Kidney epithelial cell (primary cell): ENCODE measurements at regions not wholly inside any gene's neighbourhood (a gene's known extent, or its start where the extent isn't known, plus 50 kb on each side); places are given as distances from the start of the nearest gene placed in this dataset.

Source experiments
- DNase-seq: peaks from one replicate; pipeline ENCODE4 v3.0.0-alpha.2; 2010; ENCODE audit warnings: low read depth
- H3K27me3 ChIP-seq: 2 replicates; pipeline ENCODE4 v1.6.0; 2011; ENCODE audit warnings: low read length; ENCODE audit not compliant: control insufficient read depth, insufficient read depth
- H3K36me3 ChIP-seq: 2 replicates; pipeline ENCODE4 v1.5.1; 2011; ENCODE audit warnings: low read length; ENCODE audit not compliant: control insufficient read depth, insufficient read depth
- H3K4me3 ChIP-seq: 2 replicates; pipeline ENCODE4 v1.5.1; 2011; ENCODE audit warnings: low read depth, mild to moderate bottlenecking, control low read depth, low read length
- TF ChIP-seq, protein P1 (sequence below): IDR thresholded peaks from 2 replicates; pipeline ENCODE4 v1.5.1; 2011; ENCODE audit warnings: mild to moderate bottlenecking, moderate library complexity, low read length, control low read depth, inconsistent platforms; ENCODE audit not compliant: insufficient read depth, poor library complexity, severe bottlenecking

DNA sequence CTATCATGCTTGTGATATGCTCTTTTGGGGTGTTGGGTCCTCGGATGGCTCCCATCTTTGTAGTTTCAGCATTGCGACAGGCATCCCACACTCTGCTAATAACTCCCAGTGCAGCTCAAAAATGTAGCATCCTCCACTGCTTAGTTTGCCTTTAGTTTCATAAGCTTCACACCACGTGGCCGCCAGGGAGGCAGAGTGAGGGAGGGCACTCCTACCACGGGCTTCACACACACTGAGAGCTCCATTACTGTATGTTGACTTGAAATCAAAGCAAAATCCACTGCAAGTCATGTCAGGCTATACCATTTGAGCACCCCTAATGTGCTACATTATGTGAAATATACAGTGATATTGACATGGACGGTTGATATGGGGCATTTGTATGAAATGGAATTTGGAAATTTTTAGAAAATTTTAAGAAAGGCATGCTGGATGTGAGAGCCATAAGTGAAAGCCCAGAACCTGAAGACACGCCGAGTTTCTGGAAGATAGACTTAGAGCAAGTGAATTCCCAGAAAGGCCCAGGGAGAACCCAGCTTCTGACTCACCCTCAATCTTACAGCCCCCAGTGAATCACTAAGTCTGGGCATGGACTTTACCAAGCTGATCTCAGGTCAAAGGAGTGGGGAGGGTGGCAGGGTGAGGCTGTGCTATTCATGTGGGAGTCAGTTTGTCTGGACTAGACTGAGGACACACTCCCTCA is 94.1 kb downstream of the HSPH1 start:
- H3K4me3 ChIP-seq: no peak overlapping the region
- no peaks in the 10 kb centered on the region for H3K27me3 ChIP-seq
- peak; percentile 70 for DNase-seq
- TF ChIP-seq, protein P1, sequence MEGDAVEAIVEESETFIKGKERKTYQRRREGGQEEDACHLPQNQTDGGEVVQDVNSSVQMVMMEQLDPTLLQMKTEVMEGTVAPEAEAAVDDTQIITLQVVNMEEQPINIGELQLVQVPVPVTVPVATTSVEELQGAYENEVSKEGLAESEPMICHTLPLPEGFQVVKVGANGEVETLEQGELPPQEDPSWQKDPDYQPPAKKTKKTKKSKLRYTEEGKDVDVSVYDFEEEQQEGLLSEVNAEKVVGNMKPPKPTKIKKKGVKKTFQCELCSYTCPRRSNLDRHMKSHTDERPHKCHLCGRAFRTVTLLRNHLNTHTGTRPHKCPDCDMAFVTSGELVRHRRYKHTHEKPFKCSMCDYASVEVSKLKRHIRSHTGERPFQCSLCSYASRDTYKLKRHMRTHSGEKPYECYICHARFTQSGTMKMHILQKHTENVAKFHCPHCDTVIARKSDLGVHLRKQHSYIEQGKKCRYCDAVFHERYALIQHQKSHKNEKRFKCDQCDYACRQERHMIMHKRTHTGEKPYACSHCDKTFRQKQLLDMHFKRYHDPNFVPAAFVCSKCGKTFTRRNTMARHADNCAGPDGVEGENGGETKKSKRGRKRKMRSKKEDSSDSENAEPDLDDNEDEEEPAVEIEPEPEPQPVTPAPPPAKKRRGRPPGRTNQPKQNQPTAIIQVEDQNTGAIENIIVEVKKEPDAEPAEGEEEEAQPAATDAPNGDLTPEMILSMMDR: no peak
- H3K36me3 ChIP-seq: no peaks in the 10 kb centered on the region

DNA sequence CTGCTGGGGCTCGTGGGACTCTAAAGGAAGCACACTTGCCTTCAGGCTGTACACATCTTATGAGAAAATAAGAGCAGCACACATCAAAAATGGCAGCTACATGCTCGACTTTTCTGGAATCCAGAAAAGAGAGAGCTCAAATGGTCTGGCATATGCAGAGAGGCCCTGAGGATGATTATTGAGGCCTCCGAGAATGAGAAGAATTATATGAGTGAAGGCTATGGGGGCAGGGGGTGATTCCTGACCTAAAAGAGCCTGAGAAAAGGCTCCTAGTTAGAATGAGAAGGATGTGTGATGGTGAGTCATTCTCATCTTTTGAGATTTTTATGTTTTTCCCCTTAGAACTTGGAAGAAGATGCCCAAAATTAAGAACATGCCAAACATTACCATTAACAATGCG is 97.1 kb downstream of the HSPH1 start:
- no peak for DNase-seq
- Histone ChIP-seq H3K27me3 (no peaks in the 10 kb centered on the region), H3K4me3 (no peak overlapping the region), H3K36me3 (no peaks in the 10 kb centered on the region)
- TF ChIP-seq, protein P1: no peak

DNA sequence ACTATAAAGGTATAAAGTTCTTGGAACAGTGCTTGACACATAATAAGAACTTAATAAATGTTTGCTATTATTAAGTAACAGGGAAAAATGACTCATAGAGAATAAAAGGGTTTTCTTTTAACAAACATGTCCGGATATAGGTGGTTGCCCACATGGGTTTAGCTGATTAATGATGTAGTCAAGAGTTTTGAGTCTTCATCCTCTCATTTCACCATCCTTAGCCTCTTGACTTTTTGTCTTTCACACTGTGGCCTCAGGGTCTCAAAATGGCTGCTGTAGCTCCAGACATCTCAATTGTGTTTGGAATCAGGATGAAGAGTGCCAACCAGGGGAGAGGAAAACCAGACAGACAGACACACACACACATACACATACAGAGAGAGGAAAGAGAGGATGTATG is 97.9 kb downstream of the HSPH1 start:
- no peak for DNase-seq
- TF ChIP-seq, protein P1: no peak
- Histone ChIP-seq H3K27me3 (no peaks in the 10 kb centered on the region), H3K4me3 (no peak overlapping the region), H3K36me3 (no peaks in the 10 kb centered on the region)

DNA sequence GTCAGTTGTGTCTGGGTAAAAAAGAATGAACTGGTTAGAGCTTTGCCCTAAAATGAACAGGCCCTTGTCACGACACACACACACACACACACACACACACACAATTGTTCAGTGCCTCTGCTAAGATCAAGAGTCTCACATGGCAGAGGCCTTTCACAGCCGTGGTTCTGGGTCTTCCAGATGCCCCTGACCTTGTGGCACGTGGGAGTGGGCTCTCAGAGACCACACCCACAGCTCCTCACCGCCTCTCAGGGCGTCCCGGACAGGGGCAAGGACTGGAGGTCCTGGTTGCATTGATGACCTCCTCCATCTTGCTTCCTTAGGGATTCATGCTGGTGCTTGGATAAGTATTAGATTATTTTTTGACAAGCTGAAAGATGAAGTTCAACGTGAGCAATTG is 101.0 kb downstream of the HSPH1 start:
- TF ChIP-seq, protein P1: no peak
- Histone ChIP-seq H3K27me3 (no peaks in the 10 kb centered on the region), H3K36me3 (no peaks in the 10 kb centered on the region)

DNA sequence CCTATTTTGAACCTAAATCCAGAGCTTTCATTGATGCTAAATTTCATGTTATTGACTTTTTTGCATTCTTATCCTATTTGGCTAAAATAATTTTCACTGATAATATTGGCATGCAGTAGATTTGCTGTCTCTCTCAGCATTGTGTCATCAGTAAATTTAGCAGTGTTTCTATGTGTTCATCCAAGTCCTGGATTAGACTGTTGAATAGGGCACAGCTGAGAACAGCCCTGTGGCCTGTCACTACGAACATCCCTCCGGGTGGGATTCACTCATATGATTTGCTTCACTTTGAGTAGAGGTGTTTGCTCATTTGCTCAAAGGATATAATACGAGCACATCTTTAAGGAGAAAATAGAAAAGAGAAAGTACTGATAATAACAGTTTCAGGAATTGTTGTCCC is 101.5 kb downstream of the HSPH1 start:
- Histone ChIP-seq H3K36me3 (no peaks in the 10 kb centered on the region), H3K4me3 (no peak overlapping the region), H3K27me3 (no peaks in the 10 kb centered on the region)
- no peak for DNase-seq
- TF ChIP-seq, protein P1: no peak

More for the DNA sequence above, 101.0 kb downstream of the HSPH1 start:
- DNase-seq: no peak
- no peak overlapping the region for H3K4me3 ChIP-seq
